SK-N-SH (cell line): ENCODE measurements at regions not wholly inside any gene's neighbourhood (a gene's known extent, or its start where the extent isn't known, plus 50 kb on each side); places are given as distances from the start of the nearest gene placed in this dataset.

ENCODE experiments used
- CTCF ChIA-PET: fragments of 300-600, 350-600 bp; formaldehyde crosslinking; extraction: SDS; loops from one replicate; lab custom pipeline; 2021; lab: Yijun Ruan, JAX
- POLR2A ChIA-PET: fragments of 350-600 bp; sonication (Branson Sonifier 250); formaldehyde crosslinking; extraction: SDS; loops from one replicate; lab custom pipeline; 2020; ENCODE audit warnings: antibody characterized with exemption, inconsistent platforms; lab: Yijun Ruan, JAX
- DNase-seq: peaks from one replicate; pipeline ENCODE4 v3.0.0; 2012
- H2AFZ ChIP-seq: fragments of 200-600 bp; sonication (generic); 2 replicates; pipeline ENCODE4 v1.8.1; 2016; ENCODE audit warnings: antibody characterized with exemption, mild to moderate bottlenecking, low read depth
- H3F3A ChIP-seq: fragments of 200-600 bp; sonication (generic); replicated peaks from 2 replicates; pipeline ENCODE3; 2016; ENCODE audit warnings: antibody characterized with exemption, mild to moderate bottlenecking; ENCODE audit not compliant: insufficient read depth
- H3K27ac ChIP-seq, 2 experiments: fragments of 200-500 bp in 1 of 2; fragments of 200-600 bp in 1 of 2; sonication (Bioruptor generic) in 1 of 2; sonication (generic), shearing (Covaris generic) in 1 of 2; 2 replicates each; pipeline versions ENCODE4 v1.5.1 to v1.6.1; 2014 to 2016; ENCODE audit warnings: low read depth in 2 of 2, inconsistent platforms in 1 of 2, low read length in 1 of 2, mild to moderate bottlenecking in 1 of 2, mixed read lengths in 1 of 2
- H3K27me3 ChIP-seq: fragments of 200-600 bp; sonication (generic), shearing (Covaris generic); 2 replicates; pipeline ENCODE4 v1.6.1; 2016; ENCODE audit warnings: mixed run types; ENCODE audit not compliant: insufficient read depth
- H3K36me3 ChIP-seq, 2 experiments: fragments of 200-500 bp in 1 of 2; fragments of 200-600 bp in 1 of 2; sonication (Bioruptor generic) in 1 of 2; sonication (generic) in 1 of 2; replicated peaks in 1 of 2; 2 replicates each; pipeline versions ENCODE3 to v1.5.1; 2014 to 2016; ENCODE audit warnings: low read length in 1 of 2, mild to moderate bottlenecking in 1 of 2; ENCODE audit not compliant: insufficient read depth in 2 of 2, control insufficient read depth in 1 of 2
- H3K4me1 ChIP-seq, 2 experiments: fragments of 200-500 bp in 1 of 2; fragments of 200-600 bp in 1 of 2; sonication (Bioruptor generic) in 1 of 2; sonication (generic), shearing (Covaris generic) in 1 of 2; 2 replicates each; pipeline versions ENCODE4 v1.5.1 to v1.6.1; 2014 to 2016; ENCODE audit warnings: low read depth in 1 of 2, low read length in 1 of 2, mixed run types in 1 of 2; ENCODE audit not compliant: insufficient read depth in 2 of 2, control insufficient read depth in 1 of 2
- H3K4me2 ChIP-seq: fragments of 200-600 bp; sonication (generic), shearing (Covaris generic); 2 replicates; pipeline ENCODE4 v1.6.1; 2017; ENCODE audit warnings: mixed run types
- H3K4me3 ChIP-seq, 2 experiments: fragments of 200-500 bp in 1 of 2; fragments of 200-600 bp in 1 of 2; sonication (Bioruptor generic) in 1 of 2; sonication (generic), shearing (Covaris generic) in 1 of 2; 2 replicates each; pipeline versions ENCODE4 v1.5.1 to v1.8.1; 2014 to 2016; ENCODE audit warnings: low read depth in 2 of 2, inconsistent platforms in 1 of 2, low read length in 1 of 2, mild to moderate bottlenecking in 1 of 2, mixed read lengths in 1 of 2, moderate library complexity in 1 of 2
- H3K79me2 ChIP-seq: fragments of 200-600 bp; sonication (generic); 2 replicates; pipeline ENCODE4 v1.8.1; 2017; ENCODE audit warnings: mild to moderate bottlenecking; ENCODE audit not compliant: insufficient read depth
- H3K9ac ChIP-seq: fragments of 200-600 bp; sonication (generic); 2 replicates; pipeline ENCODE4 v1.6.1; 2017; ENCODE audit warnings: mixed run types
- H3K9me2 ChIP-seq: fragments of 200-600 bp; sonication (generic); 2 replicates; pipeline ENCODE4 v1.6.1; 2017; ENCODE audit warnings: mixed run types
- H3K9me3 ChIP-seq: fragments of 200-600 bp; sonication (generic); 2 replicates; pipeline ENCODE4 v1.6.1; 2017; ENCODE audit warnings: mixed run types, mild to moderate bottlenecking, moderate library complexity
- H4K20me1 ChIP-seq: fragments of 200-600 bp; sonication (generic); 2 replicates; pipeline ENCODE4 v1.6.1; 2017; ENCODE audit warnings: mild to moderate bottlenecking, mixed run types; ENCODE audit not compliant: insufficient read depth
- JUND ChIP-seq: IDR thresholded peaks from 2 replicates; pipeline ENCODE4 v1.4.0; 2012
- MXI1 ChIP-seq: IDR thresholded peaks from 2 replicates; pipeline ENCODE4 v1.6.1; 2012; ENCODE audit warnings: mild to moderate bottlenecking, low read depth, low read length, improper control_type of control experiment
- NRF1 ChIP-seq: IDR thresholded peaks from 2 replicates; pipeline ENCODE4 v1.6.1; 2012; ENCODE audit warnings: low read depth, mild to moderate bottlenecking, low read length
- RAD21 ChIP-seq: IDR thresholded peaks from 2 replicates; pipeline ENCODE4 v1.6.1; 2012; ENCODE audit warnings: mild to moderate bottlenecking, low read length
- RFX5 ChIP-seq: IDR thresholded peaks from 2 replicates; pipeline ENCODE4 v1.6.1; 2012; ENCODE audit warnings: mild to moderate bottlenecking, improper control_type of control experiment, low read length
- SMC3 ChIP-seq: IDR thresholded peaks from 2 replicates; pipeline ENCODE4 v1.6.1; 2012; ENCODE audit warnings: low read depth, low read length, improper control_type of control experiment
- TCF12 ChIP-seq: IDR thresholded peaks from 2 replicates; pipeline ENCODE4 v1.4.0; 2012
- WGBS: methylation state at CpG from one replicate; pipeline ENCODE4 v1.1.6; 2017; ENCODE audit warnings: low lambda C conversion rate; 5-methylcytosine and 5-hydroxymethylcytosine counted together
- TF ChIP-seq, protein P1 (sequence below): fragments of 150-350 bp; IDR thresholded peaks from 2 replicates; pipeline ENCODE4 v1.6.1; 2017; ENCODE audit warnings: antibody characterized with exemption, low read length, low read depth, borderline replicate concordance
- TF ChIP-seq, protein P2 (sequence below): IDR thresholded peaks from 2 replicates; pipeline ENCODE4 v1.6.1; 2012; ENCODE audit warnings: mild to moderate bottlenecking, low read depth, low read length, moderate library complexity
- TF ChIP-seq, protein P3 (sequence below): IDR thresholded peaks from 2 replicates; pipeline ENCODE4 v1.4.0; 2012; ENCODE audit warnings: low read depth, borderline replicate concordance
- TF ChIP-seq, protein P4 (sequence below): IDR thresholded peaks from 2 replicates; pipeline ENCODE4; 2012

DNA sequence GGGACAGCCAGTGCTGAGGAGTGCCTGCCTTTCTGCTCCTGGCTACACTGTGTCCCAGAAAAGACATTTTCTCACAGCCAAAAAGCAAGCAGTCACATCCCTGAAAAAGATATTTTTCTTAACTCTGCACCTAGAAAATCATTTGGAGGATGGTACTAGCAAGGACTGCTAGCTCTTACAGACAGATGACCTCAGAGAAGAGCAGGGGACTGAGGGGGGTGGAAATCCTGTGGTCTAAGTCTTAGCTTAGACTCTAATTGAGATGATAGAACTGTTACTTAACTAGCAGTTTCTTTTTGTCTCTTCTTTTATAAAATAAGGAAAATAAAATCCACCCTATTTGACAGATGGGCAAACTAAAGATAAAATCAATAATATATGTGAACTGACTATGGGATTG is 152.8 kb downstream of the TMEM200A start:
- H3K4me1 ChIP-seq = no peaks in the 10 kb centered on the region; a peak in 2 of 4 replicates
- TF ChIP-seq SMC3 (no peak), RAD21 (no peak), MXI1 (no peak), RFX5 (no peak)
- TF ChIP-seq, protein P1, sequence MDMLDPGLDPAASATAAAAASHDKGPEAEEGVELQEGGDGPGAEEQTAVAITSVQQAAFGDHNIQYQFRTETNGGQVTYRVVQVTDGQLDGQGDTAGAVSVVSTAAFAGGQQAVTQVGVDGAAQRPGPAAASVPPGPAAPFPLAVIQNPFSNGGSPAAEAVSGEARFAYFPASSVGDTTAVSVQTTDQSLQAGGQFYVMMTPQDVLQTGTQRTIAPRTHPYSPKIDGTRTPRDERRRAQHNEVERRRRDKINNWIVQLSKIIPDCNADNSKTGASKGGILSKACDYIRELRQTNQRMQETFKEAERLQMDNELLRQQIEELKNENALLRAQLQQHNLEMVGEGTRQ = no peak
- TF ChIP-seq, protein P2, sequence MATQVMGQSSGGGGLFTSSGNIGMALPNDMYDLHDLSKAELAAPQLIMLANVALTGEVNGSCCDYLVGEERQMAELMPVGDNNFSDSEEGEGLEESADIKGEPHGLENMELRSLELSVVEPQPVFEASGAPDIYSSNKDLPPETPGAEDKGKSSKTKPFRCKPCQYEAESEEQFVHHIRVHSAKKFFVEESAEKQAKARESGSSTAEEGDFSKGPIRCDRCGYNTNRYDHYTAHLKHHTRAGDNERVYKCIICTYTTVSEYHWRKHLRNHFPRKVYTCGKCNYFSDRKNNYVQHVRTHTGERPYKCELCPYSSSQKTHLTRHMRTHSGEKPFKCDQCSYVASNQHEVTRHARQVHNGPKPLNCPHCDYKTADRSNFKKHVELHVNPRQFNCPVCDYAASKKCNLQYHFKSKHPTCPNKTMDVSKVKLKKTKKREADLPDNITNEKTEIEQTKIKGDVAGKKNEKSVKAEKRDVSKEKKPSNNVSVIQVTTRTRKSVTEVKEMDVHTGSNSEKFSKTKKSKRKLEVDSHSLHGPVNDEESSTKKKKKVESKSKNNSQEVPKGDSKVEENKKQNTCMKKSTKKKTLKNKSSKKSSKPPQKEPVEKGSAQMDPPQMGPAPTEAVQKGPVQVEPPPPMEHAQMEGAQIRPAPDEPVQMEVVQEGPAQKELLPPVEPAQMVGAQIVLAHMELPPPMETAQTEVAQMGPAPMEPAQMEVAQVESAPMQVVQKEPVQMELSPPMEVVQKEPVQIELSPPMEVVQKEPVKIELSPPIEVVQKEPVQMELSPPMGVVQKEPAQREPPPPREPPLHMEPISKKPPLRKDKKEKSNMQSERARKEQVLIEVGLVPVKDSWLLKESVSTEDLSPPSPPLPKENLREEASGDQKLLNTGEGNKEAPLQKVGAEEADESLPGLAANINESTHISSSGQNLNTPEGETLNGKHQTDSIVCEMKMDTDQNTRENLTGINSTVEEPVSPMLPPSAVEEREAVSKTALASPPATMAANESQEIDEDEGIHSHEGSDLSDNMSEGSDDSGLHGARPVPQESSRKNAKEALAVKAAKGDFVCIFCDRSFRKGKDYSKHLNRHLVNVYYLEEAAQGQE = no peak
- TF ChIP-seq, protein P3, sequence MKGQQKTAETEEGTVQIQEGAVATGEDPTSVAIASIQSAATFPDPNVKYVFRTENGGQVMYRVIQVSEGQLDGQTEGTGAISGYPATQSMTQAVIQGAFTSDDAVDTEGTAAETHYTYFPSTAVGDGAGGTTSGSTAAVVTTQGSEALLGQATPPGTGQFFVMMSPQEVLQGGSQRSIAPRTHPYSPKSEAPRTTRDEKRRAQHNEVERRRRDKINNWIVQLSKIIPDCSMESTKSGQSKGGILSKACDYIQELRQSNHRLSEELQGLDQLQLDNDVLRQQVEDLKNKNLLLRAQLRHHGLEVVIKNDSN = no peak
- no peaks in the 10 kb centered on the region for H3K79me2 ChIP-seq
- no peaks in the 10 kb centered on the region for H4K20me1 ChIP-seq
- no peaks in the 10 kb centered on the region for H3K9me2 ChIP-seq
- H3K4me2 ChIP-seq = no peak overlapping the region
- H3K27me3 ChIP-seq = no peaks in the 10 kb centered on the region
- no peak for DNase-seq
- H3K4me3 ChIP-seq = no peak overlapping the region
- H3K9ac ChIP-seq = no peak overlapping the region
- H2AFZ ChIP-seq = no peak overlapping the region
- H3K9me3 ChIP-seq = no peaks in the 10 kb centered on the region
- no peaks in the 10 kb centered on the region for H3F3A ChIP-seq
- POLR2A ChIA-PET = no interaction called here
- CTCF ChIA-PET = no interaction called here
- no peak overlapping the region for H3K27ac ChIP-seq
- peaks cover 0 to 3% of the 10 kb centered on the region in 2 experiments for H3K36me3 ChIP-seq

DNA sequence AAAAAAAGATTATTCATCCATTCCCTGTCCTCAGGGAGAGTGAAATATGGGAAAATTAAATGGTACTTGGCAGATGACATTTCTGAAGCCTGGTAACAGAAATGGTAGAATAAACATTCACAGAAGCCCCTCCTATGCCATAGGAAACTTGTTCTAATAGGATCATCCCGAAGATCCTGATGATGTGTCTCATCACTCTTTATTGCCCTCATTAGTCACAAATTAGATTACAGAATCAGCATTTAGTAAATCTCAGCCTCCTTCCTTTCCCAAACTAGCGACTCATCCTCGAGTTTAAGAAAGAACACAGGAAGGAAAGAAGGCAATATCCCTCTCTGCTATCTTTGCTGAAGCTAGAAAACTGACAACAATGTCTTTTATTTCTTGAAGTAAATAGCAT is 154.4 kb downstream of the TMEM200A start:
- Histone ChIP-seq H3K9ac (no peak overlapping the region), H3K36me3 (peaks cover 0 to 3% of the 10 kb centered on the region in 2 experiments), H3K27me3 (no peaks in the 10 kb centered on the region), H3K4me1 (no peaks in the 10 kb centered on the region; a peak in 2 of 4 replicates), H3F3A (no peaks in the 10 kb centered on the region), H2AFZ (no peak overlapping the region), H3K9me2 (no peaks in the 10 kb centered on the region), H3K79me2 (no peaks in the 10 kb centered on the region), H3K27ac (0 out of 4 replicates have a peak overlapping the region, but pooled peaks of 1 of the 2 experiments have one; percentile 13), H3K4me3 (no peak overlapping the region), H4K20me1 (no peaks in the 10 kb centered on the region), H3K9me3 (no peaks in the 10 kb centered on the region), H3K4me2 (no peak overlapping the region)
- CTCF ChIA-PET = no interaction called here
- POLR2A ChIA-PET = no interaction called here
- WGBS = 9% methylated on average over 3 of the region's 3 CpGs
- DNase-seq = no peak
- TF ChIP-seq NRF1 (no peak), TCF12 (no peak), JUND (0 out of 2 replicates have a peak, but pooled peaks have one; percentile 8)
- TF ChIP-seq, protein P1 = no peak
- TF ChIP-seq, protein P4, sequence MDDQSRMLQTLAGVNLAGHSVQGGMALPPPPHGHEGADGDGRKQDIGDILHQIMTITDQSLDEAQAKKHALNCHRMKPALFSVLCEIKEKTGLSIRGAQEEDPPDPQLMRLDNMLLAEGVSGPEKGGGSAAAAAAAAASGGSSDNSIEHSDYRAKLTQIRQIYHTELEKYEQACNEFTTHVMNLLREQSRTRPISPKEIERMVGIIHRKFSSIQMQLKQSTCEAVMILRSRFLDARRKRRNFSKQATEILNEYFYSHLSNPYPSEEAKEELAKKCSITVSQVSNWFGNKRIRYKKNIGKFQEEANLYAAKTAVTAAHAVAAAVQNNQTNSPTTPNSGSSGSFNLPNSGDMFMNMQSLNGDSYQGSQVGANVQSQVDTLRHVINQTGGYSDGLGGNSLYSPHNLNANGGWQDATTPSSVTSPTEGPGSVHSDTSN = peak; percentile 43; the same call in 1 of the 2 replicates
